ENCODE measurements at regions not wholly inside any gene's neighbourhood (a gene's known extent, or its start where the extent isn't known, plus 50 kb on each side); places are given as distances from the start of the nearest gene placed in this dataset.
"Not testable (repeated sequence)": the region's sequence is repeated elsewhere in the genome, so short reads cannot be mapped to it uniquely, and the experiment has no call there.

GRCh38 chr3:5888851-5889250, 701.3 kb downstream of the EDEM1 start:
- no peak for DNase-seq

- DNase-seq = no peak
These were observed 701.9 kb downstream of the EDEM1 start for GRCh38 chr3:5889374-5889773.

DNA sequence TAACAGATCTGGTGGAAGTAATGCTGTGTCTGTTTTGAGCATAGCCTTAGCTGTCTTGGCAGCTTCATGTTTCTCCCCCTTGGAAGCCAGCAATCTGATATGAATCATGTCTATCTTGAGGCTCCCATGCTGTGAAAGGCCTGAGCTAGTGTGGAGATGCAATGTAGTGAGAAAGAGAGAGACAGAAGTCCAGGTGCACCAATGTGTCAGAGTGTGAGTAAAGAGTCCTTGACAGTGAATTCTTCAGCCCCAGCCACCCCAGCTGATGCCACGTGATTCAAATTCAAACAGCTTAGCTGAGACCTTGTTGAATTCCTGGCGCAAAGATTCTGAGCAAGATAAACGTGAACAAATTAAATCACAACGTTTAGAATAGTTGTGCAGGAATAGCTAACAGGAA, 704.2 kb downstream of the EDEM1 start:
- DNase-seq = no peak

DNA sequence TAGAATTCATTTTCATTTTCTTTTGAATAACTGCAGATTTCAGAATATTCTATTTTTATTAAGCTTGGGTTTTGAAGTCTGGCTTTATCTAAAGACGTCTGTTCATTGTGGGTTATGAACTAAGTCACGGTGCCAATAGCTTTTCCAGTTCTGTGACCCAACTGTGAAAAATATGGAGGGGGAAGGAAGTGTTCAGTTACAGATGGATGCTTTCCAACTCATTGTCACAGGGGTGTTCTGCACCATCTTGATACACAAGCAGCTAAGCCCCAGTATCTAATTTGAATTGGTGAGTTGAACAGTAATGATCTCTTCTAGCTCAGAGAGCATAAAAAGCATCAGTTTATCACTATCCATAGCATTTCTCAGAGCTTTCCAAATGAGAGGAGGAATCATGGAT, 710.6 kb downstream of the EDEM1 start:
- no peak for DNase-seq

GRCh38 chr3:5899014-5899761, 711.7 kb downstream of the EDEM1 start:
- DNase-seq = no peak

- no peak for DNase-seq
These were observed 730.4 kb downstream of the EDEM1 start for GRCh38 chr3:5917932-5918331.

- DNase-seq = no peak
These were observed 731.1 kb downstream of the EDEM1 start for GRCh38 chr3:5918626-5919025.

- no peak for DNase-seq
These were observed 741.5 kb downstream of the EDEM1 start for GRCh38 chr3:5929027-5929426.

DNA sequence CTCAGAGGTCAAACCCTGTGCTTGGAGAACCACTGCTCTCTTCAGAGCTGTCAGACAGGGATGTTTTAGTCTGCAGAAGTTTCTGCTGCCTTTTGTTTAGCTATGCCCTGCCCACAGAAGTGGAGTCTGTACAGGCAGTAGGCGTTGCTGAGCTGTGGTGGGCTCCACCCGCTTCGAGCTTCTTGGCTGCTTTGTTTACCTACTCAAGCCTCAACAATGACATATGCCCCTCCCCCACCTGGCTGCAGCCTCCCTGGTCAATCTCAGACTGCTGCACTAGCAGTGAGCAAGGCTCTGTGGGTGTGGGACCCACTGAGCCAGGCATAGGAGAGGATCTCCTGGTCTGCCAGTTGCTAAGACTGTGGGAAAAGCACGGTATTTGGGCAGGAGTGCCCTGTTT, 756.6 kb downstream of the EDEM1 start:
- not testable (repeated sequence) for DNase-seq

DNA sequence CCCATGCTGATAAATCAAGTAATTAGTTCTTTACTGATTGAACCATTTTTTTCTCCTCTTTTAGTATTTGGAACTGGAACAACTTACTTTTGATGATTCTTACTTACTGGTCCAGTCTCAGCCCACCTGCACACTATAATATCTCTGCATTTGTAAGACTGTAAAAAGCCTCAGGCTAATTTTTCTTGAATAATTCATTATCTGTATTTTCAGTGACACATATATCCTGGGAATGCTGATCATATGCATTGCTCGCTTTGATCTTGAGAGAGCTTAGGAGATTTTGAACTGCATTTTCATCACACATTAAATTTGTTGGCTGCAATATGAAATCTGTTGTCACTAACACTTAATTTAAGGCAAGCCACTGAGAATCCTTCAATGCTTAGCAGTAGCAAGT, 760.6 kb downstream of the EDEM1 start:
- DNase-seq = no peak

GRCh38 chr3:5951026-5951425, 763.5 kb downstream of the EDEM1 start:
- DNase-seq = no peak

- no peak for DNase-seq
These were observed 785.1 kb downstream of the EDEM1 start for GRCh38 chr3:5972586-5972985.

GRCh38 chr3:5974630-5975322, 787.3 kb downstream of the EDEM1 start:
- peak in 1 of 2 donors; percentile 0 for DNase-seq

DNA sequence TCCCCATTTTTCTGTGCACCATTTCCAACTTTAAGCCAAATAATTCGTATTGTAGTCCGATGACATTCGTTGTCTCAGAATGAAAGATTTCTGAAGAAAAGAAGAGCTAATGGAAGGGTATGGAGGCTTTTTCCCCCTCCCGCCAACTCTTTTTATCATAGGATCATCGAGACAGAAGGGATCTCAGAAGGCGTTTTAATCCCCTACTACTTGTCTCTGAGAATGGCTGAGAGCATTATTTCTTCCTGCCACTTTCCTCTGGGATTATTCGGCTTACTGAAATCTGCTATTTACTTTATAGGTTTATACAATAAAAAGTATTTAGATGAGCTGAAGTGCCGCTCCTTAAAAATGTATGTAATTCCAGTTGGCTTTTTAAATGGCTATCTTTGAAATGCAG, 789.8 kb downstream of the EDEM1 start:
- no peak for DNase-seq

DNA sequence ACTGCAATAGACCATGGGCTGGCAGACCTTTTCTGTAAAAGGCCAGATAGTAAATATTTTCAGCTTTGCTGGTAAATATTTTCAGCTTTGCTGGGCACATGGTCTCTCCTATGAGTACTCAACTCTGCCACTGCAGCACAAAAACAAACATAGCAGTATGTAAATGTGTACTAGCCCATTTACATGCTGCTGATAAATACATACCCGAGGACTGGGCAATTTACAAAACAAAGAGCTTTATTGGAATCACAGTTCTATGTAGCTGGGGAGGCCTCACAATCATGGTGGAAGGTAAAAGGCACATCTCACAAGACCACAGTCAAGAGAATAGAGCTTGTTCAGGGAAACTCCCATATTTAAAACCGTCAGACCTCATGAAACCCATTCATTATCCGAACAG, 793.0 kb downstream of the EDEM1 start:
- no peak for DNase-seq

DNA sequence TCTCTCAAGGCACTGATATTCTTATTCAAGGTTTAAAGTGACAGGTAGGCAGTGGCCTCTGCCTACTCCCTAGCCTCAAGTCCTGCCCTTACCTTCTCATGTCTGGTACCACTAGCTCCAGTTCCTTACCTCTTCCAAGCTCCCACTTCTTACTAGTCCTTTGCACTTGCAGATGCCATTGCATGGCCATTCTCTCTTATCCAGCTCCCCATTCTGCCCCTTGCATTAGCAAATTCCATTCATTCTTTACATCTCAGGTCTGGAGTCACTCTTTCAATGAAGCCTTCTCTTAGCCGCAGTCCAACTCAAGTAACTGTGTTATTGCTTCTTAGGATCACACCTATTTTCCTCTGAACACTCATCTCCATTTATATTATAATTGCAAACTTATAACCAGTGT, 807.1 kb downstream of the EDEM1 start:
- DNase-seq = no peak

GRCh38 chr3:6018456-6018855, 830.9 kb downstream of the EDEM1 start:
- no peak for DNase-seq

DNA sequence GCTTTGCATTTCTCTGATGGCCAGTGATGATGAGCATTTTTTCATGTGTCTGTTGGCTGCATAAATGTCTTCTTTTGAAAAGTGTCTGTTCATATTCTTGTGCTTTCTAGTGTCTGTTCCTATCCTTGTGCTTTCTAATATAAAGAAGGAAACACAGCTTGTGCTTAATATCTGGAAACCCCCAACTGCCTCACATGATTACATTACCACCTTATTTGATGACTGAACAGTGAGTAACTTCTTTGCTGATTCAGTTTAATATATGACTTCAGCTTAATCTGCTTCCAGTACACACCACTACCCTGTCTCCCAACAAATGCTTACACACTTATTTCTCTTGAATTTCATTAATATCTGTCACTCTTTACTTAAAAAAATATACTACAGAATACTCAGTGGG, 835.1 kb downstream of the EDEM1 start:
- DNase-seq = no peak

GRCh38 chr3:6025032-6025431, 835.9 kb upstream of the GRM7 start:
- DNase-seq = no peak

- not testable (repeated sequence) for DNase-seq
These were observed 830.3 kb upstream of the GRM7 start for GRCh38 chr3:6030648-6031047.

DNA sequence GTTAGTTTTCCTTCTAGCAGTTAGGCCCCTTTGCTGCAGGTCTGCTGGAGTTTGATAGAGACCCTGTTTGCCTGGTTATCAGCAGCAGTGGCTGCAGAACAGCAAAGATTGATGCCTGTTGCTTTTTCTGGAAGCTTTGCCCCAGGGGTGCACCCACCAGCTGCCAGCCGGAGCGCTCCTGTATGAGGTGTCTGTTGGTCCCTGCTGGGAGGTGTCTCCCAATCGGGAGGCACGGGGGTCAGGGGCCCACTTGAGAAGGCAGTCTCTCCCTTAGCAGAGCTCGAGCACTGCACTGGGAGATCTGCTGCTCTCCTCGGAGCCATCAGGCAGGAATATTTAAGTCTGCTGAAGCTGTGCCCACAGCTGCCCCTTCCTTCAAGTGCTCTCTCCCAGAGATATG, 825.3 kb upstream of the GRM7 start:
- no peak for DNase-seq

GRCh38 chr3:6039971-6040370, 820.9 kb upstream of the GRM7 start:
- DNase-seq = no peak

GRCh38 chr3:6041894-6042293, 819.0 kb upstream of the GRM7 start:
- no peak for DNase-seq

- no peak for DNase-seq
These were observed 813.9 kb upstream of the GRM7 start for GRCh38 chr3:6047016-6047415.

DNA sequence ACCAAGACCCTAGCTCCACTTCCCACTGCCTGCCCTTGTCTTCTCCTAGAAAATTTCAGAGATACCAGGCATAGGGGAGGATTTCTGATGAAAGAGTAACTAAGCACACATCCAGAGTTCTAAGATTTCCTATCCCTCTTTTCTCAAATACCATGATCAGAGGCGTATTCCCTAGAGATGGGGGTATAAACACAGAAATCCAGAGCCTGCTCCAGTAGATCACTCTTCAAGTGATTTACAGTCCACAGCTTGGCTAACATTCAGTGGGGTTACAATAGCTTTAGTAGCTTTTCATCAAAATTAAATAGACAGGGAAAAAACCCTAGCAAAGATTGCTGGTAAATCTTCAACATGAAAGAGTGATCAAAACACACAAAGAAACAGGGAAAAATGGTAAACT, 800.7 kb upstream of the GRM7 start:
- no peak for DNase-seq
